Sigmoid colon (tissue), 6 donors: ENCODE measurements at regions not wholly inside any gene's neighbourhood (a gene's known extent, or its start where the extent isn't known, plus 50 kb on each side); places are given as distances from the start of the nearest gene placed in this dataset.

Source experiments
- DNase-seq: peaks from one replicate; pipeline ENCODE4 v3.0.0-alpha.2; 2019
- H3K27ac ChIP-seq, 4 donors: fragments of 200-600 bp; sonication (generic); one replicate each; pipeline ENCODE4 v1.5.1; 2016 to 2019; ENCODE audit warnings: mild to moderate bottlenecking in 1 of 4
- H3K27me3 ChIP-seq, 3 donors: fragments of 200-600 bp; sonication (generic); one replicate each; pipeline ENCODE4 v1.5.1; 2019; ENCODE audit warnings: mild to moderate bottlenecking in 1 of 3
- H3K36me3 ChIP-seq, 4 donors: fragments of 200-600 bp; sonication (generic); one replicate each; pipeline ENCODE4 v1.5.1; 2016 to 2019
- H3K4me1 ChIP-seq, 4 donors: fragments of 200-600 bp; sonication (generic); one replicate each; pipeline ENCODE4 v1.5.1; 2017 to 2019
- H3K4me3 ChIP-seq, 4 donors: fragments of 200-600 bp; sonication (generic); one replicate each; pipeline ENCODE4 v1.5.1; 2017 to 2019; ENCODE audit warnings: mild to moderate bottlenecking in 2 of 4, moderate library complexity in 1 of 4
- H3K9me3 ChIP-seq, 4 donors: fragments of 200-600 bp in 3 of 4; sonication (generic) in 3 of 4; one replicate each; pipeline versions ENCODE4 v1.5.1 to v1.6.1; 2013 to 2019
- CTCF ChIP-seq, 4 experiments: fragments of 450-650 bp in 3 of 4; fragments of 200-600 bp in 1 of 4; IDR thresholded peaks; one replicate each; pipeline ENCODE4 v1.5.1; 2016 to 2019; ENCODE audit warnings: antibody characterized with exemption in 4 of 4, mild to moderate bottlenecking in 3 of 4, moderate library complexity in 2 of 4
- EP300 ChIP-seq, 4 donors: sonication (generic); formaldehyde crosslinking; IDR thresholded peaks; one replicate each; pipeline ENCODE4 v1.6.1; 2017; ENCODE audit warnings: antibody characterized with exemption in 4 of 4
- POLR2A ChIP-seq, 2 donors: fragments of 450-650 bp; IDR thresholded peaks; one replicate each; pipeline ENCODE4 v1.6.1; 2016; ENCODE audit warnings: antibody characterized with exemption in 2 of 2, mild to moderate bottlenecking in 2 of 2, moderate library complexity in 2 of 2
- POLR2AphosphoS5 ChIP-seq, 4 donors: sonication (generic); formaldehyde crosslinking; IDR thresholded peaks; one replicate each; pipeline ENCODE4 v1.6.1; 2017; ENCODE audit warnings: antibody characterized with exemption in 4 of 4
- WGBS, 2 donors: extraction: QIAGEN DNeasy Blood & Tissue Kit; methylation state at CpG; one replicate each; pipeline ENCODE4 v1.1.7; 2013; 5-methylcytosine and 5-hydroxymethylcytosine counted together
- intact Hi-C: fragments of 100-400 bp; cut with DNase I; formaldehyde crosslinking; loops from one replicate; pipeline ENCODE4 v1.15.1; 2023
- donor health status: healthy with polysubstance abuse.
- donor health status: healthy.

GRCh38 chr1:56029319-56030003, 549.9 kb downstream of the PLPP3 start:
- H3K4me1 ChIP-seq, result no peaks in the 10 kb centered on the region
- no peaks in the 10 kb centered on the region for H3K36me3 ChIP-seq
- intact Hi-C loops, result no loop called here
- TF ChIP-seq POLR2A (IDR thresholded peaks at IDR 0.05) (no peak), CTCF (IDR thresholded peaks at IDR 0.05) (no peak), POLR2AphosphoS5 (IDR thresholded peaks at IDR 0.05) (no peak)
- WGBS, 2 donors, result 26 to 57% methylated on average over 4 of the region's 4 CpGs
- no peak for DNase-seq
- no peaks in the 10 kb centered on the region for H3K9me3 ChIP-seq
- H3K27me3 ChIP-seq, result no peaks in the 10 kb centered on the region
- no peak overlapping the region for H3K27ac ChIP-seq
- no peak overlapping the region for H3K4me3 ChIP-seq

- TF ChIP-seq EP300 (IDR thresholded peaks at IDR 0.05), result no peak
- TF ChIP-seq POLR2A (IDR thresholded peaks at IDR 0.05), result no peak
- no peak for TF ChIP-seq POLR2AphosphoS5 (IDR thresholded peaks at IDR 0.05)
- no peak for TF ChIP-seq CTCF (IDR thresholded peaks at IDR 0.05)
- Histone ChIP-seq H3K4me1 (no peaks in the 10 kb centered on the region), H3K27ac (no peak overlapping the region), H3K36me3 (no peaks in the 10 kb centered on the region), H3K27me3 (no peaks in the 10 kb centered on the region), H3K4me3 (no peak overlapping the region), H3K9me3 (no peaks in the 10 kb centered on the region)
- intact Hi-C loops, result no loop called here
- 23 to 67% methylated on average over 1 of the region's 1 CpG for WGBS, 2 donors
- no peak for DNase-seq
Observed at GRCh38 chr1:56028911-56029310, 550.5 kb downstream of the PLPP3 start.

- H3K36me3 ChIP-seq, result no peaks in the 10 kb centered on the region
- DNase-seq, result no peak
- no peak overlapping the region for H3K4me3 ChIP-seq
- H3K9me3 ChIP-seq, result no peaks in the 10 kb centered on the region
- WGBS, 2 donors, result 39 to 81% methylated on average over 1 of the region's 1 CpG
- intact Hi-C loops, result no loop called here
- TF ChIP-seq EP300 (IDR thresholded peaks at IDR 0.05), result no peak
- no peak for TF ChIP-seq POLR2A (IDR thresholded peaks at IDR 0.05)
- TF ChIP-seq POLR2AphosphoS5 (IDR thresholded peaks at IDR 0.05), result no peak
- TF ChIP-seq CTCF (IDR thresholded peaks at IDR 0.05), result no peak
- no peaks in the 10 kb centered on the region for H3K4me1 ChIP-seq
- no peak overlapping the region for H3K27ac ChIP-seq
- H3K27me3 ChIP-seq, result no peaks in the 10 kb centered on the region
Observed at GRCh38 chr1:56028244-56028643, 551.1 kb downstream of the PLPP3 start.

GRCh38 chr1:56025942-56026341, 553.4 kb downstream of the PLPP3 start:
- H3K27me3 ChIP-seq, result no peaks in the 10 kb centered on the region
- H3K36me3 ChIP-seq, result no peaks in the 10 kb centered on the region
- H3K4me1 ChIP-seq, result no peaks in the 10 kb centered on the region
- intact Hi-C loops, result no loop called here
- WGBS, 2 donors, result 74 to 81% methylated on average over 3 of the region's 3 CpGs
- H3K9me3 ChIP-seq, result no peaks in the 10 kb centered on the region
- no peak for TF ChIP-seq POLR2A (IDR thresholded peaks at IDR 0.05)
- TF ChIP-seq POLR2AphosphoS5 (IDR thresholded peaks at IDR 0.05), result no peak
- no peak for TF ChIP-seq EP300 (IDR thresholded peaks at IDR 0.05)
- no peak for TF ChIP-seq CTCF (IDR thresholded peaks at IDR 0.05)
- no peak overlapping the region for H3K4me3 ChIP-seq
- DNase-seq, result no peak
- H3K27ac ChIP-seq, result no peak overlapping the region

GRCh38 chr1:56024155-56024554, 555.2 kb downstream of the PLPP3 start:
- intact Hi-C loops, result no loop called here

More at GRCh38 chr1:56024155-56024554, 555.2 kb downstream of the PLPP3 start:
- Histone ChIP-seq H3K36me3 (no peaks in the 10 kb centered on the region), H3K4me1 (no peaks in the 10 kb centered on the region), H3K9me3 (no peaks in the 10 kb centered on the region), H3K27me3 (no peaks in the 10 kb centered on the region), H3K4me3 (no peak overlapping the region), H3K27ac (no peak overlapping the region)
- TF ChIP-seq POLR2A (IDR thresholded peaks at IDR 0.05) (no peak), CTCF (IDR thresholded peaks at IDR 0.05) (no peak), POLR2AphosphoS5 (IDR thresholded peaks at IDR 0.05) (no peak), EP300 (IDR thresholded peaks at IDR 0.05) (no peak)
- no peak for DNase-seq
- 79 to 89% methylated on average over 5 of the region's 5 CpGs for WGBS, 2 donors
